ENCODE measurements at regions not wholly inside any gene's neighbourhood (a gene's known extent, or its start where the extent isn't known, plus 50 kb on each side); places are given as distances from the start of the nearest gene placed in this dataset.

DNA sequence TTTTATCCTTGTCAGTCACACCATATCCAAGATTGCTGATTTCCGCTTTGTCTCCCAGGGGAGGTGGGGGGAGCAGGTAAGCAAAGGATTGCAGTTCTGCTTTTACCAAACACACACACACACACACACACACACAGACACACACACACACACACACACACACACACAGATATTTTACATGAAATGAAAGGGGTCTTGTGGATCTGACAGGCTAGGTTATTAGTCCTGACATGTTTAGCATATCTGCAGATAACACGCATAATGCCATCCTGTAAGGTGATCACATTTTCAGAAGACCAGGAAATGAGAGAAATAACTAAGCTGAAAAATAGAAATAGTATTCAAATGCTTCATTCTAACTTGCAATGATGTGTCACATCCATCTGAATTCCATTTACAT, 1113.3 kb downstream of the CDH8 start:
- H3K27me3 Mint-ChIP-seq, result no peaks in the 10 kb centered on the region
- DNase-seq, result no peak
- H3K36me3 Mint-ChIP-seq (ENCODE audit: low read depth), result no peaks in the 10 kb centered on the region
- H3K27ac Mint-ChIP-seq, result no peak overlapping the region
- no peak overlapping the region for H3K4me3 Mint-ChIP-seq
- peaks cover 7% of the 10 kb centered on the region for H3K9me3 Mint-ChIP-seq
- intact Hi-C loops (cut with micrococcal nuclease), result no loop called here
- H3K4me1 Mint-ChIP-seq, result no peaks in the 10 kb centered on the region

DNA sequence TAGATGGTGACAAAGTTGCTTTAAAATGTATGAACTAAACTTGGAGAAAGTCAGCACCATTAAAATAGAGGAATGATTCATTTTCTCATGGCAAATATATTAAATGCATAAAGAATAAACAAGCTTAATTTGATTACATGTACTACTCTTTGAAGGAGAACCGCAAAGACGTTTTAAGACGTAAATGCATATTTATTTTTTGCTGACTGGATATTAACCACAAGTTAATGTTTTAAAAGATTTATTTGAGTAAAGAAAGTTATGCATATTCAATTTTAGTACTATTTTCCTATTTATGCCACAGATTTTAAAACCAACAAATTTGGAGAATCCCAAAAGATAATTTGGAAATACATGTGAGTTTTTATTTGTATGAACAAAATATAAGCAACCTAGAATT, 1121.9 kb downstream of the CDH8 start:
- intact Hi-C loops (cut with micrococcal nuclease), result no loop called here
- H3K27ac Mint-ChIP-seq, result no peak overlapping the region

DNA sequence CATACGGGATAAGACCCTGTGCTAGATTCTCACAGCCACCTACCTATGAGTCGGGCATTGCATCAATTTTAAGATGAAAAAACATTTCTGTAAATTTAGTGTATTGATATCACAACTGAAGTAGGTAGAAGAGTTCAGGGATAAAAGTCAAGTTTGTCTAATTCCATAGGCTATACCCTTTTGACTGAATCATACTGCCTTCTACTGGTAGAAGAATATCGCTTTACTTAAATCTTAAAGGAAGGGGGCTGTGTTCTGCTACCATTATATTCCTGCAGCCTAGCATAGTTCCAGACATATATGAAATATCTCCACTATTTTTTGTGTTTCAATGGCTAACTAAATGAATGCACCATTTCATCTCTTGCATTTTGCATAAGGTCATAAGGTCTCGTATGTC, 1128.6 kb downstream of the CDH8 start:
- H3K27ac Mint-ChIP-seq, result no peak overlapping the region
- intact Hi-C loops (cut with micrococcal nuclease), result no loop called here

More for the DNA sequence above, 1121.9 kb downstream of the CDH8 start:
- no peaks in the 10 kb centered on the region for H3K4me1 Mint-ChIP-seq
- DNase-seq, result no peak
- H3K27me3 Mint-ChIP-seq, result no peaks in the 10 kb centered on the region
- H3K36me3 Mint-ChIP-seq (ENCODE audit: low read depth), result no peaks in the 10 kb centered on the region
- H3K9me3 Mint-ChIP-seq, result peaks cover 4% of the 10 kb centered on the region
- no peak overlapping the region for H3K4me3 Mint-ChIP-seq

DNA sequence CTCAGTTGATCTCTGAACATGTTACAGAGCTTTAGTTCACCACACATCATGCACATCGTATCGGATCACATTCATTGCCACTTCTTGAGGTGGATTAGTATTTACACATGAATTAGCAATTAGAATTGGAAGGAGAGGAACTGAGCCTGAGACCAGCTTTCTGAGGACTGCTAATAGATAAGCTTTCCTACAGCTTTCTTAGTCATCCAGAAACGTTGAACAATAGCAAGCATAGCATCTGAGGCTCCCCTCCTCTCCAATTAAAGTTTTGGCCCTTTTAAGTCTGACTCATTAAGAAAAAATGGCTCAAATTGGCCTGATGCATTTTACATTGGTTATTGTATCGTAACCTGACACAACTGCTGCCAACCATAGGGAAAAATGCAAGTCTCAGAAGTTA, 1130.4 kb downstream of the CDH8 start:
- H3K27me3 Mint-ChIP-seq, result no peaks in the 10 kb centered on the region
- no peak overlapping the region for H3K4me3 Mint-ChIP-seq
- H3K36me3 Mint-ChIP-seq (ENCODE audit: low read depth), result no peaks in the 10 kb centered on the region
- DNase-seq, result no peak
- H3K4me1 Mint-ChIP-seq, result no peaks in the 10 kb centered on the region
- H3K27ac Mint-ChIP-seq, result no peak overlapping the region
- H3K9me3 Mint-ChIP-seq, result no peaks in the 10 kb centered on the region
- intact Hi-C loops (cut with micrococcal nuclease), result no loop called here

More for the DNA sequence above, 1128.6 kb downstream of the CDH8 start:
- no peak overlapping the region for H3K4me3 Mint-ChIP-seq
- peaks cover 4% of the 10 kb centered on the region for H3K9me3 Mint-ChIP-seq
- H3K27me3 Mint-ChIP-seq, result no peaks in the 10 kb centered on the region
- no peaks in the 10 kb centered on the region for H3K36me3 Mint-ChIP-seq (ENCODE audit: low read depth)
- DNase-seq, result no peak
- no peaks in the 10 kb centered on the region for H3K4me1 Mint-ChIP-seq

DNA sequence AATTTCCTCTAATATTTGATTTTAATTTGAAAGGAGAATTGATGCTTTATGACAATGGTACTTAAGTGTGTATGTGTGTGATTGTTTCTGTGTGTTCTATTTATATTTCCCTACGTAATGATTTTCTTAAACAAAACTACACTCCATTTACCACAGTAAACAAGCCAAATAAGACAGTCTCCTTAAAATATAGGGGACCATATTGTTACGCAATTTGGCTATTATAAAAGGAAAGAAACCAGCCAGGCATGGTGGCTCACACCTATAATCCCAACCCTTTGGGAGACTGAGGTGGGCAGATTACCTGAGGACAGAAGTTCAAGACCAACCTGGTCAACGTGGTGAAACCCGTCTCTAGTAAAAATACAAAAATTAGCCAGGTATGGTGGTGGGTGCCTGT, 1134.1 kb downstream of the CDH8 start:
- intact Hi-C loops (cut with micrococcal nuclease), result no loop called here
- H3K9me3 Mint-ChIP-seq, result no peaks in the 10 kb centered on the region
- H3K4me3 Mint-ChIP-seq, result no peak overlapping the region
- H3K4me1 Mint-ChIP-seq, result no peaks in the 10 kb centered on the region
- H3K36me3 Mint-ChIP-seq (ENCODE audit: low read depth), result no peaks in the 10 kb centered on the region
- no peak overlapping the region for H3K27ac Mint-ChIP-seq
- no peak for DNase-seq
- H3K27me3 Mint-ChIP-seq, result no peaks in the 10 kb centered on the region

DNA sequence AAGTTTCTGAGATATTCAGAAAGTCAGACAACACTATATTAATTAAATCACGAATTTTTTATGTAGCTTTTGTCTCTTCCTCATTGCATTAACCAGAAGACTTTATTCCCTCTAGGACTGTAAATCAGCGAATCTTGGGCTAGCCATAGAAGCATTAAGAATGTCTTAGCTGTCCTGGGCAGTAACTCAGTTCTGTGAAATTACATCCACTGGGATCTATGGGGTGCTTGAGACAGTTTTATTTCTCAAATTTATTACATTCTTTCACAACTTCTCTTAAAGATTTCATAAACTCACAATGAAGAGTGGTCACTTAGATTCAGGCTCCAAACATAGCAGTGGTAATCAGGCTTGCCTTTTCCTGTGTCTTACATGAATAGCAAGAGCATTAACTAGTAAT, 1153.4 kb downstream of the CDH8 start:
- Mint-ChIP-seq H3K36me3 (ENCODE audit: low read depth) (no peaks in the 10 kb centered on the region), H3K4me1 (no peaks in the 10 kb centered on the region), H3K9me3 (no peaks in the 10 kb centered on the region), H3K27ac (no peak overlapping the region), H3K27me3 (no peaks in the 10 kb centered on the region), H3K4me3 (no peak overlapping the region)
- no peak for DNase-seq
- intact Hi-C loops (cut with micrococcal nuclease), result no loop called here

DNA sequence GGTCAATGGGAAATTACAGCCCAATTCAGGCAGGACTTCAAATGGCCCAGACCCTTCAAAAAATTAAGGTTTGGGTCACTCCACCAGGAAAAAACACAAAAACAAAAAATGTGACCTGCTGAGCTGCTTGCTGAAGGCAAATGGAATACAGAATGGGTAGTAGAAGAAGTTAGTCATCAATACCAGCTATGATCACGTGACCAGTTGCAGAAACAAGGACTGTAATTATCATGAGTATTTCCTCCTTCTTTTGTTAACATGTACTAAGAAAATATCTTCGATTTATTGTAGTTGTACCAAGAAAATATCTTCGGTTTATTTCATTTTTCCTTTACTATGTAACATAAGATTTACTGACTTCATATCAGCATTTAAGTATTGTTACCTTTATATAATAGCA, 1183.6 kb downstream of the CDH8 start:
- no peaks in the 10 kb centered on the region for H3K36me3 Mint-ChIP-seq (ENCODE audit: low read depth)
- H3K4me1 Mint-ChIP-seq, result no peaks in the 10 kb centered on the region
- intact Hi-C loops (cut with micrococcal nuclease), result no loop called here
- H3K27me3 Mint-ChIP-seq, result no peaks in the 10 kb centered on the region
- DNase-seq, result no peak
- no peak overlapping the region for H3K27ac Mint-ChIP-seq
- peaks cover 3% of the 10 kb centered on the region for H3K9me3 Mint-ChIP-seq
- H3K4me3 Mint-ChIP-seq, result no peak overlapping the region

DNA sequence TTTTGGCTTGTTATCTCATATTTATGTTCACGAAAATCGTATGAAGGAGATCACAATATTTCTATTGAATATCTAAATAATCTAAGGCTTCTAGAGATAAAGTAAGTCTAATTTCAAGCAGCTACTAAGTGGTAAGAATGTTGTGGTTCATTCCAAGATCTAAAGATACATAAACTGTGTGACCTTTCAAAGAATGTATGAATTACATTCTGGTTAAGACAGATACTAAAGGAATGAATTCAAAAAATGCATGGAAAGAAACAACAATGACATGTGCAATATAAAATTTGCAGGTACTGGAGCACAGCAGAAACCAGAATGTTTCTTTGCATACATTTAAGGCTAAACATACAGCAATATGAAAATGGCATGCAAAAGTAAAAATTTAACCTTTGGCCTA, 1214.6 kb downstream of the CDH8 start:
- Mint-ChIP-seq H3K9me3 (peaks cover 3% of the 10 kb centered on the region), H3K27me3 (no peaks in the 10 kb centered on the region), H3K27ac (no peak overlapping the region), H3K4me3 (no peak overlapping the region), H3K4me1 (no peaks in the 10 kb centered on the region), H3K36me3 (ENCODE audit: low read depth) (no peaks in the 10 kb centered on the region)
- intact Hi-C loops (cut with micrococcal nuclease), result no loop called here
- DNase-seq, result no peak

DNA sequence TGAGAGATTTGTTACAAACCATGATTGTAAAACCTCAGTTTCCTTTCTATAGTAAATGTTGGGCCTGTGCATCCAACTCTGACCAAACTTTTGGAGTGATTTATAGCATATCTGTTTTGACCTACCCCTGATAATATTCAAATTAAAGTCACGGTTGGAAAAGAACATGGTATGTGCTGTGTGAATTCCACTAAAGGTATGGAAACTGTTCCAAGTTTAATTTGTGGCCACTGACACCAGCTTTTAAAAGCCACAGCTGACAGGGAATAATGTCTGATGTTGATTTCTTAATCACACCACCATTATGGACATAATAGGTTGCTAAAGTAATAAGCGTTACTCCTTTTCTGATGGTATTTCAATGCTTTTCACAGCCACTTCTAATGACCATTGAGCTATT, 1215.9 kb downstream of the CDH8 start:
- H3K9me3 Mint-ChIP-seq, result peaks cover 4% of the 10 kb centered on the region
- no peaks in the 10 kb centered on the region for H3K4me1 Mint-ChIP-seq
- H3K36me3 Mint-ChIP-seq (ENCODE audit: low read depth), result no peaks in the 10 kb centered on the region
- H3K4me3 Mint-ChIP-seq, result no peak overlapping the region
- no peak for DNase-seq
- no peaks in the 10 kb centered on the region for H3K27me3 Mint-ChIP-seq
- no peak overlapping the region for H3K27ac Mint-ChIP-seq
- intact Hi-C loops (cut with micrococcal nuclease), result no loop called here

DNA sequence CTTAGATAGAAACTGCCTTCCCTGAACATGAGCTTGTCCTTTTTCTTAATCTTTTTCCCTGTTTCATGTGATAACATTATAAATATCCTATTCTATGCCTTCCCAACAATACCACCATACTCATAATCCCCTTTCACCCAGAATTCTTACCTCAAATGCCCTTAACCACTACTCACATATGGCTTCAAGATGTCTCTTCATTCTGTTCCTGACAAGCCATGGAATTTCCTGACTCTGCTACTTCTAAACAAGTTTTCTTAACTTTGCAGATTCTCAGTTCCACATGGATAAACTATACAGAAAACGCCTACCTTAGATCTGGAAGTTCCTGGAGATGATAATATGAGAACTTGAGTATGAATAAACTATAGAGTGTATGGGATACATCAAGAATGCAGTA, 1217.8 kb downstream of the CDH8 start:
- Mint-ChIP-seq H3K27me3 (no peaks in the 10 kb centered on the region), H3K36me3 (ENCODE audit: low read depth) (no peaks in the 10 kb centered on the region), H3K4me3 (no peak overlapping the region), H3K27ac (no peak overlapping the region), H3K4me1 (no peaks in the 10 kb centered on the region), H3K9me3 (peaks cover 4% of the 10 kb centered on the region)
- no peak for DNase-seq
- intact Hi-C loops (cut with micrococcal nuclease), result no loop called here

DNA sequence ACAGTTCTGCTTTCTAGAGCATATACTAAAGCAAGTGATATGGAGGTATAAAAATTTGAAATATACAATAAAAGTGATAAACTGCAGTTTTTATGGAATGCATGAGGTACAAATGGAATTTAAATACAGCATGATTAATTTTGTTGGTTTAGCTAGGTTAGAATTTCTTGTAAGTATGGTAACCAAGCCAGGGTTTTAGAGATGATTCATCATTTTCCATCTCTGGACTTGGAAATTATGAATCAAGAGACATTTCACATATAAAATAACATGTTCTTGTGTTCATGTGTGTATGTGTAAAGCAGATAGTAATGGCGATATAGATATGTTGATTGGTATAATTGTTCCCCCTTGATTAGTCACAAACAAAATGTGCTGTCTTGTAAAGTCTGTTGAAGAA, 1219.8 kb downstream of the CDH8 start:
- no peak for DNase-seq
- Mint-ChIP-seq H3K27ac (no peak overlapping the region), H3K36me3 (ENCODE audit: low read depth) (no peaks in the 10 kb centered on the region), H3K4me3 (no peak overlapping the region), H3K9me3 (peaks cover 4% of the 10 kb centered on the region), H3K27me3 (no peaks in the 10 kb centered on the region), H3K4me1 (no peaks in the 10 kb centered on the region)
- intact Hi-C loops (cut with micrococcal nuclease), result no loop called here

DNA sequence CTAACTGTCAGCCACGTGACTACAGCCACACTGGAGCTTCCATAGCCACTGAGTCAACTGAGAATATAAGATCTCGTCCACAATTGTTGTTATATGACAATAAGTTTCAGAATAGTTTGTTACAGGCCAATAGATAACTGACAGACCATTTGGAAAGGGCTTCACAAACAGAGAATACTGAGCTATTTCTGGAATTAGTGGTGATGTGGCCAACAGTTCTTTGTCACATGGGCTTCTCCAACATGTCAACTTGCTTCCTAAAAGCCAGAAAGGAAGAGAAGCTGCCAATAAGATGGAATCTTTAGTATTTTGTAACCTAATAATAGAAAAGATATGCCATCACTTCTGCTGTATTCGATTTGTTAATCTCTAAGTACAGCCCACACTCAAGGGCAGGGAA, 1220.4 kb downstream of the CDH8 start:
- no peaks in the 10 kb centered on the region for H3K4me1 Mint-ChIP-seq
- H3K36me3 Mint-ChIP-seq (ENCODE audit: low read depth), result no peaks in the 10 kb centered on the region
- intact Hi-C loops (cut with micrococcal nuclease), result no loop called here
- H3K9me3 Mint-ChIP-seq, result peaks cover 4% of the 10 kb centered on the region
- no peak overlapping the region for H3K4me3 Mint-ChIP-seq
- DNase-seq, result no peak
- no peak overlapping the region for H3K27ac Mint-ChIP-seq
- H3K27me3 Mint-ChIP-seq, result no peaks in the 10 kb centered on the region

DNA sequence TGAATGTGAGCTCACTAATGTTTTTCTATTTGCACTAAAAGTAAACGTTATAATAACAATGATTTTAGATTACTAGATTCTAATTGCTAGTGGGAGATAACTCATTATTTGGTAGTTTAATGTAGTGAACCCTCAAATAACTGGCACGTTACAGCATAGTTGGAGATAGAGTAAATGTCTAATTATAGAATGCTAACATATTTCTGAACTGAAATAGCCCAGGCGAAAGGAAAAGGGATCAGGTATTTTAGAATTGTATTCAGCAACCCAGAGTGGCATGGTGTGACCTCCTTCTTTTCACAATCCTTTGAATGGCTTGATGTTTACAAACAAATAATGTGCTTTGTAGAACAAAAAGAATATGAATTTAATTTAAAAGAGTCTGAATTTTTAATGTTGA, 1221.2 kb downstream of the CDH8 start:
- no peaks in the 10 kb centered on the region for H3K27me3 Mint-ChIP-seq
- no peak for DNase-seq
- no peaks in the 10 kb centered on the region for H3K4me1 Mint-ChIP-seq
- H3K36me3 Mint-ChIP-seq (ENCODE audit: low read depth), result no peaks in the 10 kb centered on the region
- no peak overlapping the region for H3K27ac Mint-ChIP-seq
- peaks cover 4% of the 10 kb centered on the region for H3K9me3 Mint-ChIP-seq
- H3K4me3 Mint-ChIP-seq, result no peak overlapping the region
- intact Hi-C loops (cut with micrococcal nuclease), result no loop called here

DNA sequence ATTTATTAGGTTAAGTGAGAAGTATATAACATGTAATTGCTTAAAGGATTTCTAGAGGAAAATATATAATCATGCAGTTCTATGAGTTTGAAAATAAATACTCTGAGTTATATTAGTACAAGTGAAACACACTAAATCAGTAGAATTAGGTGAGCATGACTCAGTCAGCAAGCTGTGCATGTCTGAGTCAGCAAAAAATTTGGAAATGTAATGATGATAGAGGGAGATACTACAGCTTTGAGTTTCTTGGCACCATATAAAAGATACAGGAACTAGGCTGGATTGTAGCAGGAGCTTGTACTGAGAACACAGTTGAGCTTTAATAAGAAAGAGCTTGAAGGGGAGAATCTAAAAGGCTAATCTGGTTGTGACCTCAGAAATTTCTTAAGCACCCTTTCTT, 1224.6 kb downstream of the CDH8 start:
- H3K27me3 Mint-ChIP-seq, result no peaks in the 10 kb centered on the region
- no peak for DNase-seq
- H3K27ac Mint-ChIP-seq, result no peak overlapping the region
- intact Hi-C loops (cut with micrococcal nuclease), result no loop called here
- peaks cover 2% of the 10 kb centered on the region for H3K9me3 Mint-ChIP-seq
- H3K4me1 Mint-ChIP-seq, result no peaks in the 10 kb centered on the region
- H3K36me3 Mint-ChIP-seq (ENCODE audit: low read depth), result no peaks in the 10 kb centered on the region
- H3K4me3 Mint-ChIP-seq, result no peak overlapping the region

DNA sequence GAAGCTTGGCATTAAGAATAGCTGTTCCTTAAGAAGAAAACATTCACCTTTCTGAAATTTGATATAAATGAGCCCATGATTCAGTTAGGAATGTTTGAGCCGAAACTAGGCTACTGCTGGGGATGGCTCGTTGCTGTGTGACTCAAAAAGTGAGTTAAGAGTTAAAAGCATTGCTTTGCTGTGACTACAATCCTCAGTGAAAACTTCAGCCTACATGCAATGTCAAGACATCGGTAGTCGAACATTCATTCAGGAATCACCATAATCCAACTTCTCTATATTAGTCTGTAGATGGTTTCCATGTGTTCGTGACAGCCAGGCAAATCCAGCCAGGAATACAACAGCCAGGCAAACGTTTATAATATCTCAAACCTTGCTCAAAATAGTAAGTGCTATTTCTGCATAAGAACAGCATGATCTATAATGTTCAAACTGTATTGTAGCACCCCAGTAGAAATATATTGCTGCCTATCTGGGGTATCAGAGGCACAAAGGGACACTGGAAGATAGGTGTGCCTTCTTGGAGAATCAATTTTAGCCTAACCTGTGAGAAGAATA, 1225.1 kb downstream of the CDH8 start:
- intact Hi-C loops (cut with micrococcal nuclease), result no loop called here
- no peak for DNase-seq
- no peaks in the 10 kb centered on the region for H3K4me1 Mint-ChIP-seq
- no peaks in the 10 kb centered on the region for H3K27me3 Mint-ChIP-seq
- no peaks in the 10 kb centered on the region for H3K9me3 Mint-ChIP-seq
- no peak overlapping the region for H3K4me3 Mint-ChIP-seq
- H3K36me3 Mint-ChIP-seq (ENCODE audit: low read depth), result no peaks in the 10 kb centered on the region
- H3K27ac Mint-ChIP-seq, result no peak overlapping the region
